ENCODE measurements at regions not wholly inside any gene's neighbourhood (a gene's known extent, or its start where the extent isn't known, plus 50 kb on each side); places are given as distances from the start of the nearest gene placed in this dataset.

- TF ChIP-seq GATA2 (IDR thresholded peaks at IDR 0.05; ENCODE audit: low read depth, low read length) (no peak), GATA3 (IDR thresholded peaks at IDR 0.05; ENCODE audit: low read depth, low read length) (no peak)
These were observed 108.0 kb upstream of the ANO1 start for GRCh38 chr11:69969890-69970784.
